Neuronal stem cell (in vitro differentiated cells): ENCODE measurements at regions not wholly inside any gene's neighbourhood (a gene's known extent, or its start where the extent isn't known, plus 50 kb on each side); places are given as distances from the start of the nearest gene placed in this dataset.
A peak's percentile ranks its signal among the peaks of the same experiment; 100 is the strongest.

ENCODE experiments used
- DNase-seq: peaks from one replicate; pipeline ENCODE4 v3.0.0-alpha.2; 2013; ENCODE audit warnings: low spot score
- H2AFZ ChIP-seq: one replicate; pipeline ENCODE4 v1.6.1; 2013; ENCODE audit warnings: mild to moderate bottlenecking, low read length, inconsistent platforms
- H2AK5ac ChIP-seq: 2 replicates; pipeline ENCODE4 v1.6.1; 2013; ENCODE audit warnings: low read depth, mild to moderate bottlenecking, inconsistent platforms, low read length, moderate library complexity, mixed read lengths
- H2BK120ac ChIP-seq: 2 replicates; pipeline ENCODE4 v1.6.1; 2013; ENCODE audit warnings: low read depth, mild to moderate bottlenecking, inconsistent platforms, low read length, moderate library complexity, mixed read lengths
- H2BK12ac ChIP-seq: one replicate; pipeline ENCODE4 v1.6.1; 2013; ENCODE audit warnings: low read length, inconsistent platforms
- H2BK15ac ChIP-seq: 2 replicates; pipeline ENCODE4 v1.6.1; 2013; ENCODE audit warnings: mild to moderate bottlenecking, low read length, inconsistent platforms, mixed read lengths
- H2BK5ac ChIP-seq: one replicate; pipeline ENCODE4 v1.6.1; 2013; ENCODE audit warnings: inconsistent platforms, mild to moderate bottlenecking, low read length, moderate library complexity
- H3K14ac ChIP-seq: one replicate; pipeline ENCODE4 v1.6.1; 2013; ENCODE audit warnings: low read length, inconsistent platforms
- H3K18ac ChIP-seq: 2 replicates; pipeline ENCODE4 v1.6.1; 2013; ENCODE audit warnings: low read length, inconsistent platforms
- H3K23ac ChIP-seq: 2 replicates; pipeline ENCODE4 v1.6.1; 2013; ENCODE audit warnings: low read depth, mild to moderate bottlenecking, mixed read lengths, low read length, inconsistent platforms; ENCODE audit not compliant: poor library complexity
- H3K27ac ChIP-seq: replicated peaks from 3 replicates; pipeline ENCODE4 v1.5.1; 2013; ENCODE audit warnings: low read length, inconsistent platforms
- H3K27me3 ChIP-seq, 3 experiments: 2 replicates each; pipeline ENCODE4 v1.6.1; 2013; ENCODE audit warnings: low read length in 3 of 3, mild to moderate bottlenecking in 2 of 3, inconsistent platforms in 1 of 3, low read depth in 1 of 3, mixed read lengths in 1 of 3, moderate library complexity in 1 of 3; ENCODE audit not compliant: control insufficient read depth in 3 of 3, insufficient read depth in 3 of 3
- H3K36me3 ChIP-seq, 2 donors: replicated peaks in 1 of 2; 2 replicates each; pipeline ENCODE4 v1.6.1; 2013; ENCODE audit warnings: low read length in 2 of 2; ENCODE audit not compliant: control insufficient read depth in 2 of 2, insufficient read depth in 2 of 2
- H3K4ac ChIP-seq: 2 replicates; pipeline ENCODE4 v1.6.1; 2013; ENCODE audit warnings: inconsistent platforms, mild to moderate bottlenecking, low read length, moderate library complexity
- H3K4me1 ChIP-seq, 2 donors: 1 replicate in 1 of 2; 2 replicates in 1 of 2; pipeline ENCODE4 v1.6.1; 2013; ENCODE audit warnings: low read length in 2 of 2, low read depth in 1 of 2; ENCODE audit not compliant: control insufficient read depth in 2 of 2, insufficient read depth in 1 of 2
- H3K4me2 ChIP-seq: one replicate; pipeline ENCODE4 v1.6.1; 2013; ENCODE audit warnings: mild to moderate bottlenecking, low read length, inconsistent platforms; ENCODE audit not compliant: insufficient read depth, poor library complexity, severe bottlenecking
- H3K4me3 ChIP-seq, 2 donors: 2 replicates each; pipeline ENCODE4 v1.5.1; 2013; ENCODE audit warnings: low read length in 2 of 2, mild to moderate bottlenecking in 2 of 2, inconsistent platforms in 1 of 2, moderate library complexity in 1 of 2
- H3K79me1 ChIP-seq: one replicate; pipeline ENCODE4 v1.6.1; 2013; ENCODE audit warnings: low read depth, mild to moderate bottlenecking, inconsistent platforms, low read length, moderate library complexity
- H3K9ac ChIP-seq: one replicate; pipeline ENCODE4 v1.6.1; 2013; ENCODE audit warnings: mild to moderate bottlenecking, low read depth, low read length, inconsistent platforms; ENCODE audit not compliant: poor library complexity
- H3K9me3 ChIP-seq, 2 donors: replicated peaks in 1 of 2; 2 replicates each; pipeline versions ENCODE3 to v1.6.1; 2013; ENCODE audit warnings: low read length in 2 of 2, mild to moderate bottlenecking in 2 of 2, inconsistent platforms in 1 of 2, low read depth in 1 of 2, mixed read lengths in 1 of 2, moderate library complexity in 1 of 2; ENCODE audit not compliant: control insufficient read depth in 2 of 2, insufficient read depth in 1 of 2
- H4K8ac ChIP-seq: one replicate; pipeline ENCODE4 v1.6.1; 2013; ENCODE audit warnings: low read depth, mild to moderate bottlenecking, inconsistent platforms, low read length, moderate library complexity
- H4K91ac ChIP-seq: one replicate; pipeline ENCODE4 v1.6.1; 2013; ENCODE audit warnings: low read length, low read depth, mild to moderate bottlenecking, inconsistent platforms; ENCODE audit not compliant: poor library complexity
- WGBS, 2 donors: extraction: QIAGEN DNeasy Blood & Tissue Kit; methylation state at CpG; one replicate each; pipeline ENCODE4 v1.1.7; 2013; ENCODE audit warnings: missing lambda C conversion rate in 2 of 2, mixed read lengths in 1 of 2; ENCODE audit not compliant: insufficient read length in 2 of 2, insufficient replicate concordance in 1 of 2; ENCODE audit errors: extremely low coverage in 2 of 2; 5-methylcytosine and 5-hydroxymethylcytosine counted together

GRCh38 chr15:93987068-93987467 lies 244.3 kb upstream of the MCTP2 start:
- no CpG with 5 or more reads among the region's 5 CpGs for WGBS, 2 donors
- Histone ChIP-seq H2AFZ (no peak overlapping the region), H2BK15ac (no peak overlapping the region), H3K79me1 (no peaks in the 10 kb centered on the region), H3K27ac (no peak overlapping the region), H3K9me3 (no peaks in the 10 kb centered on the region), H3K23ac (no peak overlapping the region), H4K91ac (no peak overlapping the region), H2BK12ac (no peak overlapping the region), H4K8ac (no peak overlapping the region), H3K4me3 (no peak overlapping the region), H3K4me1 (peaks cover 13 to 22% of the 10 kb centered on the region in 2 donors), H3K9ac (no peak overlapping the region), H3K4ac (no peak overlapping the region), H3K27me3 (no peaks in the 10 kb centered on the region), H2BK5ac (no peak overlapping the region), H2BK120ac (no peak overlapping the region), H3K14ac (no peak overlapping the region), H3K18ac (no peak overlapping the region), H2AK5ac (no peak overlapping the region), H3K4me2 (no peak overlapping the region), H3K36me3 (no peaks in the 10 kb centered on the region)
- DNase-seq = no peak

DNA sequence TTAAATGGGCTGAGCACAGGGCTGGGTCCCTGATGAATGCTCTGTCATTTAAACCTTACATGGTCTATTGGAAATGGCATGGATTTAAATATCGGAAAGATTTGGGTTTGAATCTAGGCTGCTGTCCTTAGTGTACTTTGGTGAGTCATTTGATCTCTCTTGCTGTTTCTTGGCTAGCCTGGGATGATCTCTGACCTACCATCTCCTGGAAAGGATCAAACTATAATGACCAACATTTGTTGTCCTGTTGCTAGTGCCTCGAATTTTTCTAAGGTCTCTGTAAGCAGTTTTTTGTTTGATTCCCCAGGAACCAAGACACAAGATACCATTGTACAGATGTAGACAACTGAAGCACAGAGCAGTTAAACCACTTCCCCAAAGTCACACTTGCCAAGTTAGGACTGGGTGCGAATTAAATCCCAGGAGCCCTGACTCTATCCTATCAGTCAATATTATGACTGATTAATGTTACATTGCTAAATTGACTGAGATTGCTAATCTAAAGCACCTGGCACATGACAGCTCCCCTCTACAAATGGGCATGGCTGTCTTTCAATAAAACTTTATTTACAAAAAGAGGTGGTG lies 244.9 kb upstream of the MCTP2 start:
- Histone ChIP-seq H2AK5ac (no peak overlapping the region), H3K9ac (no peak overlapping the region), H4K91ac (no peak overlapping the region), H3K4me2 (no peak overlapping the region), H3K9me3 (no peaks in the 10 kb centered on the region), H3K18ac (no peak overlapping the region), H3K27ac (no peak overlapping the region), H3K4me3 (no peak overlapping the region), H2BK5ac (no peak overlapping the region), H2BK15ac (no peak overlapping the region), H2BK12ac (no peak overlapping the region), H3K23ac (no peak overlapping the region), H3K79me1 (no peaks in the 10 kb centered on the region), H4K8ac (no peak overlapping the region), H3K36me3 (no peaks in the 10 kb centered on the region), H3K4ac (no peak overlapping the region), H3K14ac (no peak overlapping the region), H3K4me1 (peaks cover 13 to 26% of the 10 kb centered on the region in 2 donors), H2BK120ac (no peak overlapping the region), H2AFZ (no peak overlapping the region), H3K27me3 (no peaks in the 10 kb centered on the region)
- no peak for DNase-seq
- WGBS, 2 donors = no CpG with 5 or more reads among the region's 3 CpGs

GRCh38 chr15:93985925-93986324 lies 245.4 kb upstream of the MCTP2 start:
- H3K27ac ChIP-seq = no peak overlapping the region

DNA sequence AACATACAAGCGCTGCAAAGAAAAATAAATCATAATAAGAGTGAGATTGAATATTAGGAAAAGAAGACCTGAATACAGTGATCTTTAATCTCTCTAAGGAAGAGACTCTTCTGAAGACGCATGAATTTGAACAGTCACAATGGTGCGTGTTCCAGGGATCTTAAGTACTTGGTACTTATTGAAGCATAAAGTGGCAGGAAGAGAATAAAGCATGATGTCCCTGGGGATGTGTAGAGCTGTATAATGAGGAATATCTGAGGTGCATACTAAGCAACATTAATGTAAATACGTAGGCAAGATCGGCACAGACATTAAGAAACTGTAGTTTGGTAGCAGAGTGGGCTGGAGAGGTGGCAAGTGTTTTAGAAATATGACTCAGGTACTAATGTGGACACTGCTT lies 246.2 kb upstream of the MCTP2 start:
- Histone ChIP-seq H2BK15ac (no peak overlapping the region), H3K9me3 (no peaks in the 10 kb centered on the region), H3K4ac (no peak overlapping the region), H3K4me2 (no peak overlapping the region), H3K36me3 (no peaks in the 10 kb centered on the region), H2BK5ac (no peak overlapping the region), H2AK5ac (no peak overlapping the region), H3K14ac (no peak overlapping the region), H3K4me1 (peaks cover 13 to 26% of the 10 kb centered on the region in 2 donors), H3K27me3 (no peaks in the 10 kb centered on the region), H3K9ac (no peak overlapping the region), H3K79me1 (no peaks in the 10 kb centered on the region), H2AFZ (no peak overlapping the region), H2BK12ac (no peak overlapping the region), H3K23ac (no peak overlapping the region), H3K4me3 (no peak overlapping the region), H3K18ac (no peak overlapping the region), H2BK120ac (no peak overlapping the region), H3K27ac (no peak overlapping the region), H4K8ac (no peak overlapping the region), H4K91ac (no peak overlapping the region)
- no CpG with 5 or more reads among the region's 5 CpGs for WGBS, 2 donors
- DNase-seq = no peak

More at GRCh38 chr15:93985925-93986324, 245.4 kb upstream of the MCTP2 start:
- Histone ChIP-seq H3K18ac (peak overlapping the region; percentile 55), H4K8ac (no peak overlapping the region), H2BK5ac (no peak overlapping the region), H3K14ac (no peak overlapping the region), H2AFZ (no peak overlapping the region), H3K9me3 (no peaks in the 10 kb centered on the region), H3K9ac (no peak overlapping the region), H3K4me2 (no peak overlapping the region), H3K4me3 (no peak overlapping the region), H2AK5ac (no peak overlapping the region), H2BK15ac (no peak overlapping the region), H3K4me1 (peaks cover 13 to 26% of the 10 kb centered on the region in 2 donors), H2BK12ac (no peak overlapping the region), H3K79me1 (no peaks in the 10 kb centered on the region), H2BK120ac (no peak overlapping the region), H4K91ac (no peak overlapping the region), H3K4ac (no peak overlapping the region), H3K27me3 (no peaks in the 10 kb centered on the region), H3K23ac (no peak overlapping the region), H3K36me3 (no peaks in the 10 kb centered on the region)
- no peak for DNase-seq
- no CpG with 5 or more reads among the region's 5 CpGs for WGBS, 2 donors
